Common myeloid progenitor, CD34-positive (primary cell): ENCODE measurements at regions not wholly inside any gene's neighbourhood (a gene's known extent, or its start where the extent isn't known, plus 50 kb on each side); places are given as distances from the start of the nearest gene placed in this dataset.

Experiments used
- CTCF ChIA-PET: fragments of 350-600 bp; sonication (Branson Sonifier 250); formaldehyde crosslinking; loops from one replicate; lab custom pipeline; 2021; ENCODE audit warnings: antibody characterized with exemption; lab: Charles Lee
- POLR2A ChIA-PET: fragments of 350-600 bp; sonication (Branson Sonifier 250); formaldehyde crosslinking; loops from one replicate; lab custom pipeline; 2021; ENCODE audit warnings: antibody characterized with exemption; lab: Charles Lee
- DNase-seq, 3 donors: peaks; one replicate each; pipeline versions ENCODE4 v3.0.0 to v3.0.0-alpha.2; 2013
- H3K27ac ChIP-seq, 2 experiments: 1 replicate in 1 of 2; 2 replicates in 1 of 2; pipeline ENCODE4 v1.7.0; 2013; ENCODE audit warnings: inconsistent platforms in 2 of 2, low read length in 2 of 2, mild to moderate bottlenecking in 2 of 2, low read depth in 1 of 2, moderate library complexity in 1 of 2; ENCODE audit not compliant: severe bottlenecking in 2 of 2, insufficient read depth in 1 of 2, poor library complexity in 1 of 2
- H3K27me3 ChIP-seq, 5 experiments: replicated peaks in 2 of 5; 1 replicate in 3 of 5; 2 replicates in 2 of 5; pipeline versions ENCODE4 v1.6.1 to v1.7.0; 2013; ENCODE audit warnings: low read length in 4 of 5, mild to moderate bottlenecking in 2 of 5, moderate library complexity in 2 of 5, inconsistent platforms in 1 of 5; ENCODE audit not compliant: insufficient read depth in 5 of 5, control insufficient read depth in 4 of 5
- H3K36me3 ChIP-seq, 4 experiments: 1 replicate in 2 of 4; 2 replicates in 2 of 4; pipeline versions ENCODE4 v1.6.1 to v1.7.0; 2013; ENCODE audit warnings: low read length in 3 of 4, control low read depth in 1 of 4, mild to moderate bottlenecking in 1 of 4; ENCODE audit not compliant: control insufficient read depth in 4 of 4, insufficient read depth in 4 of 4
- H3K4me1 ChIP-seq, 4 experiments: 1 replicate in 3 of 4; 2 replicates in 1 of 4; pipeline versions ENCODE4 v1.6.1 to v1.7.1; 2013; ENCODE audit warnings: low read length in 3 of 4, mild to moderate bottlenecking in 3 of 4, control low read depth in 1 of 4, inconsistent platforms in 1 of 4, moderate library complexity in 1 of 4; ENCODE audit not compliant: control insufficient read depth in 4 of 4, insufficient read depth in 4 of 4; ENCODE audit errors: control extremely low read depth in 1 of 4
- H3K4me3 ChIP-seq, 7 experiments: 1 replicate in 4 of 7; 2 replicates in 3 of 7; pipeline versions ENCODE4 v1.5.1 to v1.7.0; 2013; ENCODE audit warnings: mild to moderate bottlenecking in 7 of 7, low read length in 6 of 7, moderate library complexity in 6 of 7, inconsistent platforms in 2 of 7, low read depth in 2 of 7, control low read depth in 1 of 7; ENCODE audit not compliant: insufficient read depth in 4 of 7, control insufficient read depth in 1 of 7; ENCODE audit errors: extremely low read depth in 1 of 7
- H3K9me3 ChIP-seq, 5 experiments: 1 replicate in 4 of 5; 2 replicates in 1 of 5; pipeline versions ENCODE4 v1.6.1 to v1.7.1; 2013; ENCODE audit warnings: low read length in 4 of 5, mild to moderate bottlenecking in 2 of 5, inconsistent platforms in 1 of 5, low read depth in 1 of 5, moderate library complexity in 1 of 5; ENCODE audit not compliant: control insufficient read depth in 4 of 5, insufficient read depth in 2 of 5; ENCODE audit errors: control extremely low read depth in 1 of 5
- WGBS: methylation state at CpG from one replicate; pipeline ENCODE4 v1.1.5; 2013; ENCODE audit not compliant: insufficient coverage; 5-methylcytosine and 5-hydroxymethylcytosine counted together

- H3K4me3 ChIP-seq: no peak overlapping the region
- H3K4me1 ChIP-seq: no peaks in the 10 kb centered on the region
- no peaks in the 10 kb centered on the region for H3K36me3 ChIP-seq
- ChIA-PET POLR2A (no interaction called here), CTCF (interaction anchor here (1.3 kb wide), 1 partner anchor 31 kb away, joined by 4 read pairs; no protein-coding TSS in a partner anchor)
- no peaks in the 10 kb centered on the region for H3K9me3 ChIP-seq
- H3K27me3 ChIP-seq: no peaks in the 10 kb centered on the region
- no peak overlapping the region for H3K27ac ChIP-seq
- no peak for DNase-seq
These were observed 481.8 kb downstream of the ETS1 start for GRCh38 chr11:128105511-128105910.

GRCh38 chr11:128103278-128103873 is 484.0 kb downstream of the ETS1 start:
- WGBS: 98% methylated on average over 4 of the region's 4 CpGs

GRCh38 chr11:128098781-128099180 is 488.6 kb downstream of the ETS1 start:
- H3K27me3 ChIP-seq: no peaks in the 10 kb centered on the region
- ChIA-PET CTCF (interaction anchor here (0.6 kb wide), 1 partner anchor 58 kb away, joined by 3 read pairs; no protein-coding TSS in a partner anchor), POLR2A (no interaction called here)
- no peak overlapping the region for H3K27ac ChIP-seq
- no peak overlapping the region for H3K4me3 ChIP-seq
- WGBS: no CpG with 5 or more reads among the region's 1 CpG
- H3K4me1 ChIP-seq: no peaks in the 10 kb centered on the region
- H3K9me3 ChIP-seq: no peaks in the 10 kb centered on the region
- peak in 1 of 3 donors; percentile 2 for DNase-seq
- no peaks in the 10 kb centered on the region for H3K36me3 ChIP-seq

More at GRCh38 chr11:128103278-128103873, 484.0 kb downstream of the ETS1 start:
- Histone ChIP-seq H3K27me3 (no peaks in the 10 kb centered on the region), H3K4me1 (no peaks in the 10 kb centered on the region), H3K4me3 (no peak overlapping the region), H3K9me3 (no peaks in the 10 kb centered on the region), H3K36me3 (no peaks in the 10 kb centered on the region), H3K27ac (no peak overlapping the region)
- ChIA-PET POLR2A (no interaction called here), CTCF (interaction anchor here (1.9 kb wide), 1 partner anchor 10 kb away, joined by 7 read pairs; no protein-coding TSS in a partner anchor)
- no peak for DNase-seq

- H3K4me3 ChIP-seq: no peak overlapping the region
- no peaks in the 10 kb centered on the region for H3K4me1 ChIP-seq
- H3K27me3 ChIP-seq: no peaks in the 10 kb centered on the region
- no peak overlapping the region for H3K27ac ChIP-seq
- H3K9me3 ChIP-seq: no peaks in the 10 kb centered on the region
- ChIA-PET POLR2A (no interaction called here), CTCF (no interaction called here)
- no peaks in the 10 kb centered on the region for H3K36me3 ChIP-seq
- peak; percentile 10 to 50 (median 44) for DNase-seq
- 80% methylated on average over 2 of the region's 2 CpGs for WGBS
These were observed 491.8 kb downstream of the ETS1 start for GRCh38 chr11:128095466-128095981.

GRCh38 chr11:128093689-128094088 is 493.7 kb downstream of the ETS1 start:
- CTCF ChIA-PET: interaction anchor here (1.2 to 2.2 kb wide), 2 partner anchors 9 to 11 kb away, joined by 3 to 7 read pairs; no protein-coding TSS in a partner anchor

GRCh38 chr11:128089962-128090361 is 497.4 kb downstream of the ETS1 start:
- no peaks in the 10 kb centered on the region for H3K27me3 ChIP-seq
- CTCF ChIA-PET: no interaction called here
- POLR2A ChIA-PET: no interaction called here

More at GRCh38 chr11:128093689-128094088, 493.7 kb downstream of the ETS1 start:
- Histone ChIP-seq H3K4me3 (no peak overlapping the region), H3K4me1 (no peaks in the 10 kb centered on the region), H3K27ac (no peak overlapping the region), H3K9me3 (peaks cover 0 to 7% (median 4%) of the 10 kb centered on the region in 5 experiments), H3K27me3 (no peaks in the 10 kb centered on the region), H3K36me3 (no peaks in the 10 kb centered on the region)
- DNase-seq: no peak
- POLR2A ChIA-PET: no interaction called here
- no CpG with 5 or more reads among the region's 2 CpGs for WGBS

GRCh38 chr11:128086794-128087193 is 500.6 kb downstream of the ETS1 start:
- CTCF ChIA-PET: interaction anchor here (0.9 kb wide), 1 partner anchor 15 kb away, joined by 3 read pairs; no protein-coding TSS in a partner anchor
- Histone ChIP-seq H3K4me3 (no peak overlapping the region), H3K9me3 (peaks cover 0 to 22% (median 7%) of the 10 kb centered on the region in 5 experiments), H3K4me1 (no peaks in the 10 kb centered on the region), H3K27ac (no peak overlapping the region), H3K27me3 (no peaks in the 10 kb centered on the region), H3K36me3 (no peaks in the 10 kb centered on the region)
- no CpG with 5 or more reads among the region's 2 CpGs for WGBS
- DNase-seq: no peak
- POLR2A ChIA-PET: no interaction called here

More at GRCh38 chr11:128089962-128090361, 497.4 kb downstream of the ETS1 start:
- H3K36me3 ChIP-seq: no peaks in the 10 kb centered on the region
- no peaks in the 10 kb centered on the region for H3K4me1 ChIP-seq
- DNase-seq: no peak
- no peak overlapping the region for H3K4me3 ChIP-seq
- H3K27ac ChIP-seq: no peak overlapping the region
- no CpG with 5 or more reads among the region's 1 CpG for WGBS
- H3K9me3 ChIP-seq: peaks cover 0 to 9% (median 7%) of the 10 kb centered on the region in 5 experiments
